Suppressor macrophage treated with lipopolysaccharide for 4 hours (primary cell): ENCODE measurements at regions not wholly inside any gene's neighbourhood (a gene's known extent, or its start where the extent isn't known, plus 50 kb on each side); places are given as distances from the start of the nearest gene placed in this dataset.

Experiments
- DNase-seq: peaks from one replicate; pipeline ENCODE4 v3.0.0-alpha.2; 2020

- no peak for DNase-seq
These were observed 268.8 kb upstream of the RPL38 start for GRCh38 chr17:73934696-73935095.

GRCh38 chr17:73936908-73937627, 266.4 kb upstream of the RPL38 start:
- no peak for DNase-seq

DNA sequence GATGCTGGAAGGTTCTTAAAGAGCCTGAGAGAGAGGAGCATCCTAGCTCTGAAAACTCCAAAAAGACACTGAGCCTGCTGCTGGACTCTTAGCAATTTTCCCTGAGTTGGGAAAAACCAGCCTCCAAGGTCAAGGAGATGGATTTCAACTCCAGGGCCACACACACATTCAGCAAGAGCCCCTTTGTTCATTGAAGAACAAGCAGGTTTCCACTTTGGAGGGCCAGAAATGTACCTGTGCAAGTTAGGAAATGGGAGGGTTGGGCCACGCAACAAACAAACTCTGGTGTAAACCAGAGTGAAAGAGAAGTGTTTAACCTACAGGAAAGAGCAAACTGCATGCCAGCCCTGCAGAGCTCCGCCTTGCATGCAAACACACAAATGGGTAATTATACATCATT, 264.8 kb upstream of the RPL38 start:
- DNase-seq, result no peak

DNA sequence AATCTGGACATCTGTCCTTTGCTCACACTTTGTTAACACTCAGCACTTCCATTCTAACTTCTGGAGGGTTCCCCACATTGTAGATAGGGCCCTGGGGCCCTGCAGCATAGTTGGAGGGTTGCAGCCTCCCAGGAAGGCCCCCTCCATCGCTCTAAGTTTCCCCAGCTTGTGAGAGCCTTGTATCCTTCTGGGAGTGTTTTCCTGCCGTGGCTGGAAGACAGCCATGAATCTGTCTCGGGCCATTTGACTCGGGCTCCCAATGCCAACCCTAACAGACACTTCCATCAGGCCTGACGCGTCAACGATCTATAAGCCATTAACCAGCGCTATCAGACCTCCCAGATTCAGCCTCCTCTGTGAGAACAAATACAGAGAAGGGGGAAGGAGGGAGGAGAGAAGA, 263.7 kb upstream of the RPL38 start:
- DNase-seq, result no peak

DNA sequence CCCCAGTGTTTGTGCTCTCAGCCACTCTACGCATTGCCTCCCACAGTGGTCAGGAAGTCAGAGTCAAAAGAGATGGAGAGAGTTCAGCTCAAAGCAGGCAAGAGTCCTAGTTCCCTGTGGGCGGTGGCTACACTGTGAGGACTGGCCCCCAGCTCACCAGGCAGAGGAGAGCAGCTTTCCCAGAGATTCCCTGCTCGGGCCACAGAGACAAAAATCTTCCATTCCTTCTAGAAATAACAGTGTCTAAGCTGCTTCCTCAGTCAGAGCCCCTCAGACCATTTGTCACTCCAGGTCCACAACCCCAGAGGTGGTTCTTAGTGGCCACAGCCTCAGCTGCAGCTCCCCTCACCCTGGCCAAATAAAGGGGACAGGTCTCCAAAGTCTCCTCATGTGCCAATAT, 263.0 kb upstream of the RPL38 start:
- DNase-seq, result no peak

DNA sequence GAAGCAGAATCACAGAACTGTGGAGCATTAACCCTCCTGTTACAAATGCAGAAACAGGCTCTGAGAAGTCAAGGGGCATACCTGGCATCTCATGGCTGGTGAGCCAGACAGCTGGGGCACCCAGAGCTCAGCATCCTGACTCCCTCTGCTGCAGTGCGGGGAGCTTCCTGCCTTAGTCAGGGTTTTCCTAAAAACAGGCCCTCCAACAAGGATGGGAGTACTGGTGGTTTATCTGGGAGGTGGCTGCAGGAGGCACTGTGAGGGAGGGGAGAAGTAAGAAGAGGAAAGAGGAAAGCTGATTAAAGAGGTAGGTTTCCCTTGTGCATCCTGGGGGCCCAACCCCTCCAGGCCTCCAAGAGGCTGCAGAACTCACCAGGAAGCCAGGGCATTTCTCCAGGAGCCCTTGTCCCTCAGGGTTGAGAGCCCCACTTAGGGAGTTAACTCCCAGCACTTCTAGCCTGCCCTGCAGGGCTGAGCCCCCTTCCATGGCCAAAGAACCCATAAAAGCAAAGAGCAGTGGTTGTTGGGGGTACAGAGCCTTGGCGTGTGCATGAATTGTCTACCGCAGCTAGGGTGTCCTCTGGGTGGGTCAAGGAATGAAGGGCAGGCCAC, 261.5 kb upstream of the RPL38 start:
- no peak for DNase-seq

DNA sequence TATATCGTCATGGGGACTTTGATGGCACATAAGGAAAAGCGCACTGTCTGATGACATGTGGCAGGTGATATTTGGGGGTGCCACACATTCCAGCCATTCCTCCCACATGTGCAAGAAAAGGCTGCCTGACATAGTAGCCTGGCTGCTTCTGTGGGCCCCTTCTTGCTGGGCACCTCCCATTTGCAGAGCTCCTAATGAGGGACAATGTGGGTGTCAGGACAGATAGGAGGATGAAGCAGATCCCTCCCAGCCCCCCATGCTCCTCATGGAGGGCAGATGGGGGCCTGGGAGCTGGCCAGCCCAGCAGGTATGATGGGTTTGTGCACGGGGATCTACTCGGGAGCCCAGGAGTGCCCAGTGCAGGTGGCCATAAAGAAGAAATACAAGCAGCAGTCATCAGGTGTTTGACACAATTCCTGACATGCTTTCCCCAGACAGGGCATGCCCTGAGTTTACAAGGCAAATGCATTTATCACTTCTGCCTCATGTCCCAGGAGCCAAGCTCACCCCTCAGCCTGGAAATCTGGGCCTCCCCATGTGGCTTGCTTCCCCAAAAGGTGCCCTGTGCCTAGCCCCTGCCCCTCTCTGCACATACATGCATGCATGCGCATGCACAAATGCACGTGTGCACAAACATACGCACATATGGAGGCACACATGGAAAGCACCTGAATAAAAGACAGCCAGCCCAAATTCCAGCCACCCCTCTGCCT, 260.6 kb upstream of the RPL38 start:
- no peak for DNase-seq

DNA sequence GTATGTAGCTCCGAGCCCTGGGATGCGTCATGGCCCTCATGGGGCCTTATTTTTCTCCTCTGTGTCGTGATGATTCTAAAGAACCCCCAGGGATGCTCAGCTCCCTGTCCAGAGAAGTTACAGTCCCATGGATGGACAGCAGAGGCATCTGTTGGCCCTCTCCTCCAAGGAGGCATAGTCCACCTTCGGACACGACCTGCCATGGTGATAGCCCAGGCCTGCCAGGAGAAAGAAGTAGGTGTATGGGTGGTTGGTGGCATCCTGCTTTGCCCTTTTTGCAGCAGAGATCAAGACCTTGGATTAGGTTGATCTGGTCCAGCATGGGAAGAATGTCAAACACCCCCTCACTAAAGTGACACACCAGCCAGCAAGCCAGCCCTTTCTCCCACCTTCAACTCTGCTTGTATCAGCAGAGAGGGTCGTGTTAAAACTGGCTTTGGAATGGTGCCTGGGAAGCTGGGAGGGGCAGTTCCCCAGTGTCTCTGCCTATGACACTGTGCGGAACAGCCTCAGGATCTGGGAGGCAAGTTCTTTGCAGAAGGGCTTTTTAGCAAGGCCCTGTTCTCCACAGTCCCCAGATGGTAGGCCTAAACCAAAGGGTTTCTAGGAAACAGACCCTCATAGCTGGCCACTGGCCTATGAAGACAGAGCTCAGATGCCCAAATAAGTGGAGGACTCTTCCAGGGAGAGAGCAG, 259.9 kb upstream of the RPL38 start:
- no peak for DNase-seq

- no peak for DNase-seq
These were observed 259.1 kb upstream of the RPL38 start for GRCh38 chr17:73944366-73944765.

DNA sequence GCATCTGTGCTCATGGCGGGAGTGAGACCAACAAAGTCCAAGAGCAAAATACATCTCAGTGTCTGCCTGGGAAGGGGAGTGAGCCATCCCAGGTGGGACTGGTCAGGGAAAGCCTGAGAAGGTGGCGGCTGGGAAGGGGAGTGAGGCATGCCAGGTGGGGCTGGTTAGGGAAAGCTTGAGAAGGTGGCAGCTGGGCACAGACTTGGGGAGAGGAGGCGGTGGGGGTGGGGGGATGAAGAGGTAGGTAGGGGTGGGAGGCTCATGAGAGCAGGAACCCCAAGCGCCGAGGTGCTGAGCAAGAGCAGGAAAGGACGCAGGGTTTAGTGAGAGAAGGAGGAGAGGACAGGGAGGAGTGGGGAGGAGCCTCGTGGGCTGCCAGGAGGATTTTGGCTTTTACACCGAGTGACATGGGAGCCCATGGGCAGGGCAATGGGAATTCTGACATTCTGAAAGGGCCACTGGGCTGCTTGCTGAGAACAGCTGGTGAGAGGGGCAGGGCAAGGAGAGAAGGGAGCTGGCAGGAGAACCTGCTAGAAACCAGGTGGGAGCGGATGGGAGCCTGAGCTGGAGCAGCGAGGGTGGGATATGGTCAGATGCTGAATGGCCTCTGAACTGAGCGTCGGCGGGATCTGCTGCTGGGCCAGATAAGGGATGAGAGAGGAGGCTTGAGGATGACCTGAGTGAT, 256.1 kb upstream of the RPL38 start:
- no peak for DNase-seq

DNA sequence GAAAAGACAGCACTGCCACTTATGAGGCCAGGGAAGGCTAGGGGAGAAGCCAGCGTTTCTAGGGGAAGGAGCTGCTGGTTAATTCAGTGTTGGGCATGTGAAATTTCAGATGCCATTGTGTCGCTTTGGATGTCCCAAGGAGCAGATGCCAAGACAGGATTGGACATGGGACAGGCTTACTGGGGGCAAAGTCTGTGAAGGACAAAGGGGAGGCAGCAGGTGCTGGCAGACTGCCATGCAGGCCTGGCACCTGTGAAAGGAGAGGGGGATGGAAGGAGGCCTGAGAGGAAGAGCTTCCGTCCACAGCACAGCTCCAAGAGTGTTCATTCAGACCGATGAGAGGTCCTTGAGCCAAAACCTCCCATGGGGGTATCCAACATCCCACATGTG, 255.5 kb upstream of the RPL38 start:
- DNase-seq, result no peak

GRCh38 chr17:73949903-73950592, 253.4 kb upstream of the RPL38 start:
- no peak for DNase-seq

GRCh38 chr17:73950593-73950914, 252.9 kb upstream of the RPL38 start:
- DNase-seq, result no peak

- DNase-seq, result peak; percentile 5
These were observed 251.4 kb upstream of the RPL38 start for GRCh38 chr17:73952082-73952479.

DNA sequence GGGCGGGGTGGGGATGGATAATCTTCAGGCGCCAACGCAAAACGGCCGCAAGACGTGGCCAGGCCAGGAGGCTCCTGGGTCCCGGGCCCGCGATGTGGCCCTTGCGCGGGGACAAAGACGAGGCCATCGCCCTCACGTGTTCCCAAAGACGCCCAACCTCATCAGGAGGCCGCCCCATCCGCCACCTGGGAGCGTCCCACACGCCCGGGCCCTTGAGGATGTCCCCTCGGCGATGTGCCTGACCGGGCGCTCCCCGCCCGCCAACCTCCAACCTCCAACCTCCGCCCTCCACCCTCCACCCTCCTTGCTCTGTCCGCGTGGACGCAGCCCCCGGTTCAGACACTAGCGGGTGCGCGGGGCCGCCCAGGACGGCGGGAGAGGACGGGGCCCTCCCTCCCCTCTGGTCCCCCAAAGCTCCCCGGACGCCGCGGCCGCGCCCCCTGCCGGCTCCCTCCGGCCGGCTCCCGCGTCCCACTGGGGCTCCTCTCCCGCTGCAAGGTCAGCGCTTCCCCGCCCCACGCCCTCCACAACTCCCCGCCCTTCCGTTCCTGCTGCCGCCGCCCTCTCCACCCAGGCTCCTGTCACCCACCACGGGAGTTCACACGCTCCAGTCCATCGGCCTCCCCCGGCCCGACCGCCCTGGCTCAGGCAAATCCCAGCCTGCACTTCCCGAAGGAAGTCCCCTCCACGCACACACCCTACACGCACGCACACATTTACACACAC, 250.8 kb upstream of the RPL38 start:
- DNase-seq, result peak; percentile 51

DNA sequence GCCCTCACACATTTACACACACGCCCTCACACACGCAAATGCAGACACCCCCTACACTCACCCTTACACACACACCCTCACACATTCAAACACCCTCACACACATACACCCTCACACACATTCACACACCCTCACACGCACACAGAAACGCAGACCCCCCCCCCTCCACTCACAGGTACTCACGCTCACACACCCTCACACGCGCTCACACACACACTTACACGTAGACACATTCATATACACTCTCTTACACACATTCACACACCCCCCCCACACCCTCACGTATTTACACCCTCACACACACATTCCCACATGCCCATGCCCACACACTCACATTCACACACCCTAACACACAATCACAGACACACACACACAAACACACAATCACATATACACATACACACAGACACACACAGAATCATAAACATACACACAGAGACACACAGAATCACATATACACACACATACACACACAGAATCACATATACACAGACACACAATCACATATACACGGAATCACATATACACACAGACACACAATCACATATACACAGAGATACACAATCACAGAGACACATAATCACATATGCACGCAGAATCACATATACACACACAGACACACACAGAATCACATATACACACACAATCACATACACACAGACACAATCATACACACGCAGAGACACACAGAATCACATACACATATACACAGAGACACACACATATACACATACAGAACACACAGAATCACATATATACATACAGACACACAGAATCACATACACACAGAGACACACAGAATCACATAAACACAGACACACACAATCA, 250.1 kb upstream of the RPL38 start:
- DNase-seq, result no peak

DNA sequence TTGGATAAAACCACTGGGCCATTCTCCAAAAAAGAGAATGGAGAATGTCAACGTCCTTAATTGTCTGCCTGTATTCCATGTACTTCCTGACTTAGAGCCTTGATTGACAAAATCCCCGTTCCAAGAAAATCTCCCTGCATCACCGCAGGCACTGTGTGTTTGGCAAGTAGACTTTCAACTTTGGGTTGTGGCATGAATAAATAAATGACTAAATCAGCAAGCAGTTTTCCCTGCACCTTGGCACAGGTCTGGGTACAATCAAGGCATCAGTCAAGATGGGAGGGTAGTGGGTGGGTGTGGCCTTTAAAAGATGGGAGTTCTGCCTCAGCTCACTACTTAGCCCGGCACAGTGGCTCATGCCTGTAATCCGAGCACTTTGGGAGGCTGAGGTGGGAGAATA, 248.5 kb upstream of the RPL38 start:
- no peak for DNase-seq

- no peak for DNase-seq
These were observed 247.9 kb upstream of the RPL38 start for GRCh38 chr17:73955616-73956015.

DNA sequence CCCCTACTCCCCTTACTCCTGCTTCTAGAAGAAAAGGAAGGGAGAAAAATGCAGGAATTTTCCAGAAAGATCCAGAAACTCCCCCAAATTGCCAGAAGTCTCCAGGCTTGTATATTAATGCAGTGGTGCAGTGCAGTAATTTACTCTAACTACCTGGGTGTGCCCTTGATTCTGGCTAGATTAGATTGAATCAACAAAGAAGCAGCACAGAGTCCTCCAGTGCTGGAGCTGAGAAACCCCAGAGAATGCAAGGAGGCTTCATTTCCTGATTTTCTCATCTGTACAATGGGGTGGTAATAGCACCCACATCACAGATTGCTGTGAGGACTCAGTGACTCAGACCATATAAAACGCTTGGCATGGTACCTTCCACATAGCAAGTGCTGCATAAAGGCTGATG, 247.3 kb upstream of the RPL38 start:
- no peak for DNase-seq

- peak; percentile 66 for DNase-seq
These were observed 246.6 kb upstream of the RPL38 start for GRCh38 chr17:73956595-73957465.
